H1 (cell line): ENCODE measurements at regions not wholly inside any gene's neighbourhood (a gene's known extent, or its start where the extent isn't known, plus 50 kb on each side); places are given as distances from the start of the nearest gene placed in this dataset.

Experiments
- CTCF ChIA-PET: fragments of 300-600 bp; sonication (Branson Sonifier 250); formaldehyde crosslinking; loops from one replicate; lab custom pipeline; 2021; ENCODE audit not compliant: partially characterized antibody; lab: Charles Lee
- POLR2A ChIA-PET: fragments of 300-600 bp; sonication (Branson Sonifier 250); formaldehyde crosslinking; loops from one replicate; lab custom pipeline; 2021; ENCODE audit warnings: inconsistent platforms; ENCODE audit not compliant: partially characterized antibody; lab: Charles Lee
- DNase-seq, 2 experiments: peaks; one replicate each; pipeline versions ENCODE4 v3.0.0 to v3.0.0-alpha.2; 2010 to 2022; ENCODE audit warnings: low spot score in 2 of 2, low read depth in 1 of 2, mixed read lengths in 1 of 2
- FAIRE-seq: peaks from 2 replicates; lab custom pipeline; 2011; peaks lifted over from hg19 to GRCh38; lab: Jason Lieb, UNC
- H2AFZ ChIP-seq: 2 replicates; pipeline ENCODE4 v1.8.1; 2012; ENCODE audit warnings: low read length, inconsistent platforms
- H2AK5ac ChIP-seq: 2 replicates; pipeline ENCODE4 v1.6.1; 2013; ENCODE audit warnings: low read depth, low read length
- H2BK120ac ChIP-seq: replicated peaks from 2 replicates; pipeline ENCODE3; 2013; ENCODE audit warnings: low read depth, low read length, inconsistent platforms
- H2BK12ac ChIP-seq: 2 replicates; pipeline ENCODE4 v1.6.1; 2013; ENCODE audit warnings: low read depth, low read length
- H2BK15ac ChIP-seq: 2 replicates; pipeline ENCODE4 v1.6.1; 2013; ENCODE audit warnings: low read length
- H2BK20ac ChIP-seq: 2 replicates; pipeline ENCODE4 v1.6.1; 2013; ENCODE audit warnings: low read length
- H2BK5ac ChIP-seq: 2 replicates; pipeline ENCODE4 v1.6.1; 2013; ENCODE audit warnings: low read depth, low read length
- H3K14ac ChIP-seq: 2 replicates; pipeline ENCODE4 v1.6.1; 2013; ENCODE audit warnings: inconsistent platforms; ENCODE audit not compliant: insufficient read length
- H3K18ac ChIP-seq: 2 replicates; pipeline ENCODE4 v1.6.1; 2013; ENCODE audit warnings: low read length; ENCODE audit errors: extremely low read depth
- H3K23ac ChIP-seq: 2 replicates; pipeline ENCODE4 v1.6.1; 2013; ENCODE audit warnings: inconsistent platforms; ENCODE audit not compliant: insufficient read length
- H3K23me2 ChIP-seq: 2 replicates; pipeline ENCODE4 v1.6.1; 2013; ENCODE audit warnings: low read depth, low read length
- H3K27ac ChIP-seq: 2 replicates; pipeline ENCODE4 v1.6.1; 2011; ENCODE audit warnings: low read depth, low read length, inconsistent platforms
- H3K27me3 ChIP-seq, 4 experiments: replicated peaks in 1 of 4; 1 replicate in 1 of 4; 2 replicates in 3 of 4; pipeline versions ENCODE4 v1.6.1 to v1.8.1; 2011 to 2013; ENCODE audit warnings: low read length in 3 of 4, mild to moderate bottlenecking in 3 of 4, inconsistent platforms in 2 of 4, mixed read lengths in 2 of 4, moderate library complexity in 1 of 4; ENCODE audit not compliant: control insufficient read depth in 3 of 4, insufficient read depth in 3 of 4; ENCODE audit errors: extremely low read depth in 1 of 4
- H3K36me3 ChIP-seq, 4 experiments: 2 replicates each; pipeline versions ENCODE4 v1.6.1 to v1.8.1; 2011 to 2013; ENCODE audit warnings: mild to moderate bottlenecking in 4 of 4, low read length in 3 of 4, moderate library complexity in 2 of 4, control low read depth in 1 of 4, inconsistent platforms in 1 of 4; ENCODE audit not compliant: insufficient read depth in 4 of 4, control insufficient read depth in 2 of 4
- H3K4ac ChIP-seq: replicated peaks from 2 replicates; pipeline ENCODE3; 2013; ENCODE audit warnings: low read length, low read depth, mixed read lengths, inconsistent platforms; ENCODE audit not compliant: insufficient read length
- H3K4me1 ChIP-seq, 4 experiments: replicated peaks in 1 of 4; 1 replicate in 1 of 4; 2 replicates in 3 of 4; pipeline versions ENCODE4 v1.6.1 to v1.8.1; 2011 to 2013; ENCODE audit warnings: low read length in 3 of 4, inconsistent platforms in 2 of 4, mixed read lengths in 1 of 4; ENCODE audit not compliant: insufficient read depth in 4 of 4, control insufficient read depth in 3 of 4
- H3K4me2 ChIP-seq, 2 experiments: 2 replicates each; pipeline versions ENCODE4 v1.6.1 to v1.8.1; 2011 to 2013; ENCODE audit warnings: low read depth in 2 of 2, low read length in 2 of 2, control low read depth in 1 of 2, inconsistent platforms in 1 of 2, mild to moderate bottlenecking in 1 of 2; ENCODE audit not compliant: insufficient read depth in 1 of 2
- H3K4me3 ChIP-seq, 4 experiments: fragments of 200-600, 300-600 bp in 1 of 4; sonication (generic), shearing (Covaris generic), sonication (Bioruptor Twin) in 1 of 4; 2 replicates each; pipeline versions ENCODE4 v1.5.1 to v1.8.1; 2011 to 2016; ENCODE audit warnings: low read length in 4 of 4, low read depth in 3 of 4, control low read depth in 2 of 4, inconsistent platforms in 2 of 4, mild to moderate bottlenecking in 2 of 4, mixed read lengths in 1 of 4, moderate library complexity in 1 of 4; ENCODE audit not compliant: insufficient read depth in 2 of 4; ENCODE audit errors: extremely low read depth in 1 of 4
- H3K56ac ChIP-seq: replicated peaks from 2 replicates; pipeline ENCODE3; 2013; ENCODE audit warnings: low read depth, mild to moderate bottlenecking, mixed read lengths, low read length, inconsistent platforms; ENCODE audit not compliant: insufficient read length
- H3K79me1 ChIP-seq: 2 replicates; pipeline ENCODE4 v1.6.1; 2013; ENCODE audit warnings: low read depth, low read length, control low read depth
- H3K79me2 ChIP-seq, 2 experiments: 2 replicates each; pipeline versions ENCODE4 v1.6.1 to v1.8.1; 2012 to 2013; ENCODE audit warnings: low read length in 2 of 2, mild to moderate bottlenecking in 2 of 2, inconsistent platforms in 1 of 2; ENCODE audit not compliant: insufficient read depth in 2 of 2, control insufficient read depth in 1 of 2
- H3K9ac ChIP-seq, 4 experiments: replicated peaks in 1 of 4; 1 replicate in 1 of 4; 2 replicates in 3 of 4; pipeline versions ENCODE4 v1.6.1 to v1.8.1; 2011 to 2013; ENCODE audit warnings: low read depth in 3 of 4, low read length in 3 of 4, control low read depth in 2 of 4, mild to moderate bottlenecking in 2 of 4, moderate library complexity in 2 of 4, inconsistent platforms in 1 of 4; ENCODE audit errors: extremely low read depth in 1 of 4
- H3K9me3 ChIP-seq, 2 experiments: 2 replicates each; pipeline versions ENCODE4 v1.6.1 to v1.8.1; 2012 to 2013; ENCODE audit warnings: mild to moderate bottlenecking in 2 of 2, moderate library complexity in 2 of 2, control low read depth in 1 of 2, inconsistent platforms in 1 of 2, low read depth in 1 of 2, low read length in 1 of 2, mixed read lengths in 1 of 2; ENCODE audit not compliant: insufficient read depth in 2 of 2
- H4K20me1 ChIP-seq, 2 experiments: replicated peaks in 1 of 2; 2 replicates each; pipeline versions ENCODE3 to v1.8.1; 2011 to 2013; ENCODE audit warnings: inconsistent platforms in 2 of 2, low read length in 2 of 2, mild to moderate bottlenecking in 1 of 2; ENCODE audit not compliant: insufficient read depth in 2 of 2, control insufficient read depth in 1 of 2
- H4K5ac ChIP-seq: 2 replicates; pipeline ENCODE4 v1.6.1; 2013; ENCODE audit warnings: low read length, low read depth, mixed read lengths, inconsistent platforms; ENCODE audit not compliant: insufficient read length
- H4K8ac ChIP-seq: 2 replicates; pipeline ENCODE4 v1.8.0; 2013; ENCODE audit warnings: mild to moderate bottlenecking, moderate library complexity, low read length, inconsistent platforms; ENCODE audit not compliant: insufficient read depth; ENCODE audit errors: extremely low read depth
- H4K91ac ChIP-seq: replicated peaks from 2 replicates; pipeline ENCODE3; 2013; ENCODE audit warnings: low read length, mixed read lengths, inconsistent platforms; ENCODE audit not compliant: insufficient read length
- PHF8 ChIP-seq: fragments of 200-600 bp; sonication (generic); conservative IDR thresholded peaks from 2 replicates; pipeline ENCODE4 v1.7.1; 2012; ENCODE audit warnings: low read depth, mild to moderate bottlenecking, inconsistent platforms, low read length, moderate library complexity
- SP2 ChIP-seq: IDR thresholded peaks from 2 replicates; pipeline ENCODE4 v1.6.1; 2012; ENCODE audit warnings: mild to moderate bottlenecking, low read length, inconsistent platforms
- SUZ12 ChIP-seq: fragments of 200-600 bp; sonication (generic); IDR thresholded peaks from 2 replicates; pipeline ENCODE4 v1.6.1; 2012; ENCODE audit warnings: mild to moderate bottlenecking, inconsistent platforms, low read length, moderate library complexity, mixed read lengths
- WGBS, 2 experiments: shearing (Covaris generic) in 1 of 2; methylation state at CpG; one replicate each; pipeline versions ENCODE4 v1.1.6 to v1.1.7; 2013 to 2015; ENCODE audit warnings: low lambda C conversion rate in 2 of 2, mixed read lengths in 2 of 2, inconsistent platforms in 1 of 2, low coverage in 1 of 2, missing lambda C conversion rate in 1 of 2; ENCODE audit not compliant: insufficient replicate concordance in 2 of 2, insufficient coverage in 1 of 2, insufficient read length in 1 of 2; ENCODE audit errors: extremely low coverage in 1 of 2, missing lambda C conversion rate in 1 of 2; 5-methylcytosine and 5-hydroxymethylcytosine counted together

GRCh38 chr18:71729611-71730010 lies 814.5 kb downstream of the CBLN2 start:
- Histone ChIP-seq H2BK20ac (no peak overlapping the region), H3K4me3 (no peak overlapping the region), H4K8ac (no peak overlapping the region), H3K4me2 (no peak overlapping the region), H3K14ac (no peak overlapping the region), H4K20me1 (no peaks in the 10 kb centered on the region), H3K9me3 (peaks cover 63 to 67% of the 10 kb centered on the region in 2 experiments), H3K9ac (no peak overlapping the region), H2BK12ac (no peak overlapping the region), H2BK5ac (no peak overlapping the region), H2BK15ac (no peak overlapping the region), H3K23ac (no peak overlapping the region), H4K5ac (no peak overlapping the region), H3K23me2 (no peaks in the 10 kb centered on the region), H3K27ac (no peak overlapping the region), H3K27me3 (no peaks in the 10 kb centered on the region)
- ChIA-PET CTCF (no interaction called here), POLR2A (no interaction called here)
- DNase-seq (no peak), FAIRE-seq (no peak)
- no peak for TF ChIP-seq SP2
- TF ChIP-seq PHF8 = no peak
- TF ChIP-seq SUZ12 = no peak
- TF ChIP-seq, all 59 proteins: peak for 0
- Histone ChIP-seq H3K18ac (no peak overlapping the region), H2AK5ac (no peak overlapping the region), H3K79me2 (no peaks in the 10 kb centered on the region), H3K4ac (no peak overlapping the region), H3K4me1 (no peaks in the 10 kb centered on the region), H4K91ac (no peak overlapping the region), H3K79me1 (no peaks in the 10 kb centered on the region), H2AFZ (no peak overlapping the region), H3K56ac (no peak overlapping the region), H2BK120ac (no peak overlapping the region), H3K36me3 (no peaks in the 10 kb centered on the region)
- 93% methylated on average over 2 of the region's 2 CpGs; no CpG with 5 or more reads in 1 of the 2 experiments for WGBS, 2 experiments
